ENCODE measurements at regions not wholly inside any gene's neighbourhood (a gene's known extent, or its start where the extent isn't known, plus 50 kb on each side); places are given as distances from the start of the nearest gene placed in this dataset.

DNA sequence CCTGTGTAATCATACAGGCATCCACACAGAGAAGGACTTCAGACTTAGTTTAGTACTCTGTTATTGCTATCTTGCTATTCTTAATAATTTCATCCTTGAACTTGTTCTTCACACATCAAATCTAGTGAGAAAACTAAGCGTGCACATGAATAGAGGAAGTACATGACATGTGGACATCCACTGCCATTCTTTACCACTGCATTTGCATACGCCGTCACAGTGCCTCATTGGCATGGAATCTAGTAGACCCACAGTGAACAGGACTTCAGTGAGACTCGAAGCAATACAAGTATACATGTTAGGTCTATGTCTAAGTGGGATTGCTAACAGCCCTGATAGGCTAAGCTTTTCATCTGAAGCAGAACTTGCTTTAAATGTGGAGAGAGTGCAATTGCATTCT lies 592.1 kb downstream of the TLE4 start:
- DNase-seq, result no peak
- no peaks in the 10 kb centered on the region for H3K9me3 Mint-ChIP-seq (ENCODE audit: unreplicated experiment)
- no peak overlapping the region for H3K4me3 Mint-ChIP-seq (ENCODE audit: unreplicated experiment)
- no peaks in the 10 kb centered on the region for H3K27me3 Mint-ChIP-seq (ENCODE audit: unreplicated experiment)
- H3K36me3 Mint-ChIP-seq (ENCODE audit: unreplicated experiment), result no peaks in the 10 kb centered on the region
- TF ChIP-seq, protein P1, sequence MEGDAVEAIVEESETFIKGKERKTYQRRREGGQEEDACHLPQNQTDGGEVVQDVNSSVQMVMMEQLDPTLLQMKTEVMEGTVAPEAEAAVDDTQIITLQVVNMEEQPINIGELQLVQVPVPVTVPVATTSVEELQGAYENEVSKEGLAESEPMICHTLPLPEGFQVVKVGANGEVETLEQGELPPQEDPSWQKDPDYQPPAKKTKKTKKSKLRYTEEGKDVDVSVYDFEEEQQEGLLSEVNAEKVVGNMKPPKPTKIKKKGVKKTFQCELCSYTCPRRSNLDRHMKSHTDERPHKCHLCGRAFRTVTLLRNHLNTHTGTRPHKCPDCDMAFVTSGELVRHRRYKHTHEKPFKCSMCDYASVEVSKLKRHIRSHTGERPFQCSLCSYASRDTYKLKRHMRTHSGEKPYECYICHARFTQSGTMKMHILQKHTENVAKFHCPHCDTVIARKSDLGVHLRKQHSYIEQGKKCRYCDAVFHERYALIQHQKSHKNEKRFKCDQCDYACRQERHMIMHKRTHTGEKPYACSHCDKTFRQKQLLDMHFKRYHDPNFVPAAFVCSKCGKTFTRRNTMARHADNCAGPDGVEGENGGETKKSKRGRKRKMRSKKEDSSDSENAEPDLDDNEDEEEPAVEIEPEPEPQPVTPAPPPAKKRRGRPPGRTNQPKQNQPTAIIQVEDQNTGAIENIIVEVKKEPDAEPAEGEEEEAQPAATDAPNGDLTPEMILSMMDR (IDR thresholded peaks at IDR 0.05; ENCODE audit: partially characterized antibody, unreplicated experiment), result no peak
- no peak overlapping the region for H3K27ac Mint-ChIP-seq (ENCODE audit: unreplicated experiment)
- peaks cover 2% of the 10 kb centered on the region for H3K4me1 Mint-ChIP-seq (ENCODE audit: low read depth, unreplicated experiment)

- H3K27me3 Mint-ChIP-seq (ENCODE audit: unreplicated experiment), result peaks cover 4% of the 10 kb centered on the region
- peaks cover 2% of the 10 kb centered on the region for H3K36me3 Mint-ChIP-seq (ENCODE audit: unreplicated experiment)
- no peak for DNase-seq
Measured at GRCh38 chr9:80158554-80159170, 586.9 kb downstream of the TLE4 start.

DNA sequence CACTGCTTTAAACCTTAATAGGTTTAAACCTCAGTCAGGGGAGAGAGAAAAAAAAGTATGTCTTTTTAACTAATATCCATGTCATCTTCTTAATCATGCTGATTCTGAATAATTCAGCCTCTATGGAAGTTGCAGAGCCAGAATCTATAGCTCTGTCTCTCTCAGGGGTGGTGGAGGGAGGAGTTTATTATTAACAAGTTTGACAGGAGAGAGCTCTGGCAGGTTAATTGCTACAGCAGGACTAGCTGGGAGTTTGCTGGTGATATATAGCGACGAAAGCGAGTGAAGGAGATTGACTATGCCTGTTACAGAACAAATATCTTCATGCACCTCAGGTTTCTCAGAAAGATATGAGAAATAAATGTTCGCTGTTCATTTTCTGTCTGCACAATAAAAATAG lies 586.4 kb downstream of the TLE4 start:
- Mint-ChIP-seq H3K4me3 (ENCODE audit: unreplicated experiment) (peak overlapping the region; percentile 18), H3K27me3 (ENCODE audit: unreplicated experiment) (peaks cover 4% of the 10 kb centered on the region), H3K4me1 (ENCODE audit: low read depth, unreplicated experiment) (peaks cover 30% of the 10 kb centered on the region), H3K27ac (ENCODE audit: unreplicated experiment) (peak overlapping the region; percentile 92), H3K36me3 (ENCODE audit: unreplicated experiment) (peaks cover 6% of the 10 kb centered on the region), H3K9me3 (ENCODE audit: unreplicated experiment) (peaks cover 6% of the 10 kb centered on the region)
- no peak for DNase-seq
- TF ChIP-seq, protein P1 (IDR thresholded peaks at IDR 0.05; ENCODE audit: partially characterized antibody, unreplicated experiment), result no peak

More at GRCh38 chr9:80158554-80159170, 586.9 kb downstream of the TLE4 start:
- H3K4me3 Mint-ChIP-seq (ENCODE audit: unreplicated experiment), result no peak overlapping the region
- peaks cover 30% of the 10 kb centered on the region for H3K4me1 Mint-ChIP-seq (ENCODE audit: low read depth, unreplicated experiment)
- H3K27ac Mint-ChIP-seq (ENCODE audit: unreplicated experiment), result peak overlapping the region; percentile 92
- peaks cover 6% of the 10 kb centered on the region for H3K9me3 Mint-ChIP-seq (ENCODE audit: unreplicated experiment)
- TF ChIP-seq, protein P1 (IDR thresholded peaks at IDR 0.05; ENCODE audit: partially characterized antibody, unreplicated experiment), result no peak

DNA sequence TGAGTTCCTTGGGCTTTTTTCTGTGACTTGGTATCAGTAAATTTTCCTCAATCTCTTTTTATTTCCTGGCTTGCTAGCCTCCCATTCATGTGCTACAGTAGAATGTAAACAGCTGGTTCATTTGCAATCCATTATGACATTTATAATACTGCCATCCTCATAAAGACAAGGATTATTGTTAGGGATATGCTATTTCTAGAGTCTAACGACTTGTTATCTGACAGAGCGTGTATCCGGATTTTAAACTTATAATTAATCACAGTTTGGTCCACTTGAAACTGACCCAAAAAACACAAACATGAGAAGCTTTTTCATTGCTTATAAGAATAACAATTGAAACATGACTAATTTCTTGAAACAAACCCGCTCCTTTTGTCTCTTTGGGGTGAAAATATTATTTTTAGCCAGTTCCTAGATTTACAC lies 585.8 kb downstream of the TLE4 start:
- Mint-ChIP-seq H3K27ac (ENCODE audit: unreplicated experiment) (peak overlapping the region; percentile 92), H3K27me3 (ENCODE audit: unreplicated experiment) (peaks cover 4% of the 10 kb centered on the region), H3K4me1 (ENCODE audit: low read depth, unreplicated experiment) (peaks cover 30% of the 10 kb centered on the region), H3K4me3 (ENCODE audit: unreplicated experiment) (peak overlapping the region; percentile 18), H3K9me3 (ENCODE audit: unreplicated experiment) (peaks cover 6% of the 10 kb centered on the region), H3K36me3 (ENCODE audit: unreplicated experiment) (peaks cover 6% of the 10 kb centered on the region)
- TF ChIP-seq, protein P1 (IDR thresholded peaks at IDR 0.05; ENCODE audit: partially characterized antibody, unreplicated experiment), result no peak
- DNase-seq, result no peak

- peaks cover 4% of the 10 kb centered on the region for H3K27me3 Mint-ChIP-seq (ENCODE audit: unreplicated experiment)
- peaks cover 6% of the 10 kb centered on the region for H3K9me3 Mint-ChIP-seq (ENCODE audit: unreplicated experiment)
- H3K36me3 Mint-ChIP-seq (ENCODE audit: unreplicated experiment), result peaks cover 6% of the 10 kb centered on the region
- H3K4me1 Mint-ChIP-seq (ENCODE audit: low read depth, unreplicated experiment), result peaks cover 30% of the 10 kb centered on the region
- H3K4me3 Mint-ChIP-seq (ENCODE audit: unreplicated experiment), result peak overlapping the region; percentile 73
- TF ChIP-seq, protein P1 (IDR thresholded peaks at IDR 0.05; ENCODE audit: partially characterized antibody, unreplicated experiment), result no peak
- peak overlapping the region; percentile 92 for H3K27ac Mint-ChIP-seq (ENCODE audit: unreplicated experiment)
- DNase-seq, result peak; percentile 26
Measured at GRCh38 chr9:80156756-80157472, 585.1 kb downstream of the TLE4 start.
